PC-3 (cell line): ENCODE measurements at regions not wholly inside any gene's neighbourhood (a gene's known extent, or its start where the extent isn't known, plus 50 kb on each side); places are given as distances from the start of the nearest gene placed in this dataset.

Experiments
- ATAC-seq: fragments of 200-7000 bp; cut with Tn5 transposase; 2 replicates; pipeline ENCODE4 v1.9.1; 2020; ENCODE audit warnings: mild to moderate bottlenecking, moderate library complexity
- BruUV-seq: library from RNA; stranded (reverse); fragments of 400-500 nt; replicated peaks from 2 replicates; lab custom pipeline; 2021; lab: Mats Ljungman, UMichigan
- CTCF ChIA-PET: fragments of 300-600 bp; sonication (Branson Sonifier 250); formaldehyde crosslinking; loops from one replicate; lab custom pipeline; 2022; ENCODE audit warnings: antibody characterized with exemption; lab: Charles Lee
- POLR2A ChIA-PET: fragments of 300-600 bp; sonication (Branson Sonifier 250); formaldehyde crosslinking; loops from one replicate; lab custom pipeline; 2022; ENCODE audit warnings: antibody characterized with exemption; ENCODE audit not compliant: unreplicated experiment; lab: Charles Lee
- DNase-seq: peaks from one replicate; pipeline ENCODE4 v3.0.0-alpha.2; 2015
- H2AFZ ChIP-seq: fragments of 300-600 bp; sonication (generic); 2 replicates; pipeline ENCODE4 v1.6.0; 2016; ENCODE audit warnings: antibody characterized with exemption, low read length
- H3F3A ChIP-seq: fragments of 300-600 bp; sonication (generic); one replicate; pipeline ENCODE4 v1.6.0; 2017; ENCODE audit warnings: antibody characterized with exemption, low read length, control low read depth, mild to moderate bottlenecking; ENCODE audit not compliant: unreplicated experiment
- H3K27ac ChIP-seq: fragments of 300-600 bp; sonication (generic); 2 replicates; pipeline ENCODE4 v1.5.1; 2016; ENCODE audit warnings: mild to moderate bottlenecking, low read length
- H3K27me3 ChIP-seq: fragments of 300-600 bp; sonication (generic); 2 replicates; pipeline ENCODE4 v1.6.1; 2016; ENCODE audit warnings: low read length, mixed read lengths
- H3K36me3 ChIP-seq: fragments of 300-600 bp; sonication (generic); 2 replicates; pipeline ENCODE4 v1.6.1; 2016; ENCODE audit warnings: low read depth, mixed run types, low read length, mixed read lengths
- H3K4me1 ChIP-seq: fragments of 300-600 bp; sonication (generic); 2 replicates; pipeline ENCODE4 v1.5.1; 2016; ENCODE audit warnings: low read length; ENCODE audit not compliant: insufficient read depth
- H3K4me2 ChIP-seq: fragments of 300-600 bp; sonication (generic); 2 replicates; pipeline ENCODE4 v1.6.0; 2016; ENCODE audit warnings: low read length
- H3K4me3 ChIP-seq: fragments of 300-600 bp; sonication (generic); 2 replicates; pipeline ENCODE4 v1.5.1; 2016; ENCODE audit warnings: mild to moderate bottlenecking, low read length, mixed read lengths
- H3K79me2 ChIP-seq: fragments of 300-600 bp; sonication (generic); 2 replicates; pipeline ENCODE4 v1.6.1; 2017; ENCODE audit warnings: low read length, mixed read lengths
- H3K9ac ChIP-seq: fragments of 300-600 bp; sonication (generic); 2 replicates; pipeline ENCODE4 v1.6.0; 2016; ENCODE audit warnings: mild to moderate bottlenecking, low read length
- H3K9me2 ChIP-seq: fragments of 300-600 bp; sonication (generic); replicated peaks from 2 replicates; pipeline ENCODE4 v1.6.1; 2016; ENCODE audit warnings: mixed run types, low read length, mixed read lengths
- H3K9me3 ChIP-seq: fragments of 300-600 bp; sonication (generic); 2 replicates; pipeline ENCODE4 v1.6.1; 2016; ENCODE audit warnings: low read length, mixed read lengths
- H4K20me1 ChIP-seq: fragments of 300-600 bp; sonication (generic); 2 replicates; pipeline ENCODE4 v1.6.1; 2016; ENCODE audit warnings: low read length, mixed read lengths
- EZH2 ChIP-seq: fragments of 300-600 bp; sonication (generic); IDR thresholded peaks from one replicate; pipeline ENCODE4 v1.6.1; 2017; ENCODE audit warnings: antibody characterized with exemption, mild to moderate bottlenecking, low read length; ENCODE audit not compliant: unreplicated experiment
- EZH2phosphoT487 ChIP-seq: fragments of 300-600 bp; sonication (generic); IDR thresholded peaks from 2 replicates; pipeline ENCODE4 v1.6.1; 2018; ENCODE audit warnings: mild to moderate bottlenecking, antibody characterized with exemption, low read length, borderline replicate concordance
- intact Hi-C: fragments of 100-400 bp; cut with micrococcal nuclease; formaldehyde crosslinking; loops from 2 replicates; pipeline ENCODE4 v1.9.0; 2023
- TF ChIP-seq, protein P1 (sequence below): fragments of 300-600 bp; sonication (generic); conservative IDR thresholded peaks from 2 replicates; pipeline ENCODE4 v1.5.1; 2017; ENCODE audit warnings: antibody characterized with exemption, low read depth, mild to moderate bottlenecking, low read length

DNA sequence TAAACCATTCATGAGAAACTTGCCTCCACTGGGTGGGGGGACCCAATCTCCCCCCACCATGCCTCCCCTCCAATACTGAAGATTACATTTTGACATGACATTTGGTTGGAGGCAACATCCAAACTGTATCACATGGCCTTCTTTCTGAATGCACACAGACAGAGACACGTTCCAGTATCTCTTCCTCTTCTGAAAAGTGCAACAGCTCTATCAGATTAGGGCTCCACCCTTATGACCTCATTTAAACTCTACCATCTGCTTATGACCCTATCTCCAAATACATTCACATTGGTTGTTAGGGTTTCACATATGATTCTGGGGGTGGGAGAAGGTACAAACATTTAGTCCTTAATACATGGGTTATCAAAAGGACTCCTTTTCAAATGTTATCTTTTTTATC, 481.8 kb upstream of the NFIA start:
- H4K20me1 ChIP-seq: no peaks in the 10 kb centered on the region
- no peak for DNase-seq
- no peak for ATAC-seq
- H3K4me3 ChIP-seq: no peak overlapping the region
- intact Hi-C loops: no loop called here
- no peak overlapping the region for H2AFZ ChIP-seq
- no peak overlapping the region for H3K27ac ChIP-seq
- no peaks in the 10 kb centered on the region for H3K9me3 ChIP-seq
- H3K79me2 ChIP-seq: no peaks in the 10 kb centered on the region
- BruUV-seq: no TSS peak
- peaks cover 9% of the 10 kb centered on the region for H3K4me1 ChIP-seq
- TF ChIP-seq, protein P1, sequence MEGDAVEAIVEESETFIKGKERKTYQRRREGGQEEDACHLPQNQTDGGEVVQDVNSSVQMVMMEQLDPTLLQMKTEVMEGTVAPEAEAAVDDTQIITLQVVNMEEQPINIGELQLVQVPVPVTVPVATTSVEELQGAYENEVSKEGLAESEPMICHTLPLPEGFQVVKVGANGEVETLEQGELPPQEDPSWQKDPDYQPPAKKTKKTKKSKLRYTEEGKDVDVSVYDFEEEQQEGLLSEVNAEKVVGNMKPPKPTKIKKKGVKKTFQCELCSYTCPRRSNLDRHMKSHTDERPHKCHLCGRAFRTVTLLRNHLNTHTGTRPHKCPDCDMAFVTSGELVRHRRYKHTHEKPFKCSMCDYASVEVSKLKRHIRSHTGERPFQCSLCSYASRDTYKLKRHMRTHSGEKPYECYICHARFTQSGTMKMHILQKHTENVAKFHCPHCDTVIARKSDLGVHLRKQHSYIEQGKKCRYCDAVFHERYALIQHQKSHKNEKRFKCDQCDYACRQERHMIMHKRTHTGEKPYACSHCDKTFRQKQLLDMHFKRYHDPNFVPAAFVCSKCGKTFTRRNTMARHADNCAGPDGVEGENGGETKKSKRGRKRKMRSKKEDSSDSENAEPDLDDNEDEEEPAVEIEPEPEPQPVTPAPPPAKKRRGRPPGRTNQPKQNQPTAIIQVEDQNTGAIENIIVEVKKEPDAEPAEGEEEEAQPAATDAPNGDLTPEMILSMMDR: no peak
- TF ChIP-seq EZH2 (no peak), EZH2phosphoT487 (no peak)
- ChIA-PET CTCF (no interaction called here), POLR2A (interaction anchor here (0.6 kb wide), 1 partner anchor 16 kb away, joined by 3 read pairs; no protein-coding TSS in a partner anchor)
- H3K36me3 ChIP-seq: no peaks in the 10 kb centered on the region
- H3K4me2 ChIP-seq: no peak overlapping the region
- no peak overlapping the region for H3K9ac ChIP-seq
- no peaks in the 10 kb centered on the region for H3K9me2 ChIP-seq
- H3K27me3 ChIP-seq: no peaks in the 10 kb centered on the region
- H3F3A ChIP-seq: no peaks in the 10 kb centered on the region

DNA sequence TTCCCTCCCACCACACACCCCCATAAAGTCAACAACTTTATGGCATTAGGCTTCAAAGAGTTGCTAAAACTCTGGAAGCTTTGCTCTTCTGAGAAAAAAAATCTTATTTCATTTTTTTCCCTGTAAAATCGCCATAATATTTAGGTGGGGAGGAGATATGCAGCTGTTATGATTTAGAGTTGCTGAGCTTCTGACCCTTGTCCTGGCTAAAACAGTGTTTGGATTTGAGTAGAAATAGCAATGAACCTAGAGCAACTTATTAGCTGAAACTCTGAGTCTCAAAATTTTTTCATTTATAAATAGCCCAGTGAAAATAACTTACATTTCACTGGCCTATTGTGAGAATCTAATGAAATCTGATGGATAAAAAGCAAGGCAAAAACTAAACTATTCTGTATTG, 482.8 kb upstream of the NFIA start:
- POLR2A ChIA-PET: no interaction called here
- no peak overlapping the region for H3K9ac ChIP-seq
- H3K9me2 ChIP-seq: no peaks in the 10 kb centered on the region
- ATAC-seq (no peak), DNase-seq (no peak)
- H3F3A ChIP-seq: no peaks in the 10 kb centered on the region
- H3K4me2 ChIP-seq: no peak overlapping the region
- H3K4me3 ChIP-seq: no peak overlapping the region
- H3K36me3 ChIP-seq: no peaks in the 10 kb centered on the region
- TF ChIP-seq, protein P1: no peak
- TF ChIP-seq EZH2phosphoT487 (no peak), EZH2 (no peak)
- no TSS peak for BruUV-seq
- intact Hi-C loops: no loop called here
- H3K9me3 ChIP-seq: no peaks in the 10 kb centered on the region
- no peaks in the 10 kb centered on the region for H3K27me3 ChIP-seq
- no peak overlapping the region for H3K27ac ChIP-seq
- peaks cover 9% of the 10 kb centered on the region for H3K4me1 ChIP-seq
- no peaks in the 10 kb centered on the region for H4K20me1 ChIP-seq
- no peak overlapping the region for H2AFZ ChIP-seq
- CTCF ChIA-PET: no interaction called here
- no peaks in the 10 kb centered on the region for H3K79me2 ChIP-seq

DNA sequence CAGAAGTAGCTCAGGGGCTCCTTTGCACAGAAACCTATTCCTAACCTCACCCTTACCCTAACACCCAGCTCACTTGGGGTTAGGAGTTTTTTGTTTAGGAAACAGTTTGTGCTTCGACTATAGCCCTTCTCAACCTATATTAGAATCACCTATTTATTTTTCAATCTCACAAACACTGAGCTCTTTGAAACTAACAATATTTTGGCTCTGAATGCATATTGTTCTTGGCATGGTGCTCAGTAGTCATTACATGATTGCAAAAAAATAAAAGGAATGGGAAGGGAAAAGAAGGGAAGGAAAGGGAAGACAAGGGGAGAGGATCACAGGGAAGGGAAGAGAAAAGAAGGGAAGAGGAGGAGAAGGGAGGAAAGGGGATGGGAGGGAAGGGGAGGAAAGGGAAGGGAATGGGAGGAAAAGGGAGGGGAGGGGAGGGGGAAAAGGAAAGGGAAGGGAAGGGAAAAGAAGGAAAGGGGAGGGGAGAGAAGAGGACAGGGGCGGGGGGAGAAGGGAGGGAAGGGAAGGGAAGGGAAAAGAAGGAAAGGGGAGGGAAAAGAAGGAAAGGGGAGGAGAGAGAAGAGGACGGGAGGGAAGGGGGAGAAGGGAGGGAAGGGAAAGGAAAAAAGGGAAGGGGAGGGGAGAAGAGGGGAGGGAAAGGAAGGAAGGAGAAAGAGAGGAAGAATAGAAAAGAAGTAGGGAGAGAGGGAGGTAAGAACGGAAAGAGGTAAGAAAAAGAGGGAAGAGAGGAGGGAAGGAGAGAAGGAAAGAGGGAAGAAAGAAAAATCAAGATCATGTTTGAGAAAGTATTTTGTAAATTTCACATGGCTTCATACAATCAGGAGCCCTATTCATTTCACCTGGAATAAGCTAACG, 484.1 kb upstream of the NFIA start:
- no TSS peak for BruUV-seq
- ChIA-PET POLR2A (no interaction called here), CTCF (no interaction called here)
- ATAC-seq (no peak), DNase-seq (no peak)
- intact Hi-C loops: no loop called here
- Histone ChIP-seq H3K9ac (no peak overlapping the region), H3K27ac (no peak overlapping the region), H3K4me2 (no peak overlapping the region), H2AFZ (no peak overlapping the region), H3K4me3 (no peak overlapping the region), H3K4me1 (peaks cover 9% of the 10 kb centered on the region), H3K9me3 (no peaks in the 10 kb centered on the region), H3F3A (no peaks in the 10 kb centered on the region), H3K9me2 (no peaks in the 10 kb centered on the region), H3K79me2 (no peaks in the 10 kb centered on the region), H3K36me3 (no peaks in the 10 kb centered on the region), H4K20me1 (no peaks in the 10 kb centered on the region), H3K27me3 (no peaks in the 10 kb centered on the region)
- TF ChIP-seq EZH2: no peak
- TF ChIP-seq, protein P1: no peak
- TF ChIP-seq EZH2phosphoT487: no peak
